Midbrain (tissue), 1 donor: ENCODE measurements at regions not wholly inside any gene's neighbourhood (a gene's known extent, or its start where the extent isn't known, plus 50 kb on each side); places are given as distances from the start of the nearest gene placed in this dataset.

ENCODE experiments used
- DNase-seq: peaks from one replicate; lab custom pipeline; 2025; lab: John Stamatoyannopoulos, UW

DNA sequence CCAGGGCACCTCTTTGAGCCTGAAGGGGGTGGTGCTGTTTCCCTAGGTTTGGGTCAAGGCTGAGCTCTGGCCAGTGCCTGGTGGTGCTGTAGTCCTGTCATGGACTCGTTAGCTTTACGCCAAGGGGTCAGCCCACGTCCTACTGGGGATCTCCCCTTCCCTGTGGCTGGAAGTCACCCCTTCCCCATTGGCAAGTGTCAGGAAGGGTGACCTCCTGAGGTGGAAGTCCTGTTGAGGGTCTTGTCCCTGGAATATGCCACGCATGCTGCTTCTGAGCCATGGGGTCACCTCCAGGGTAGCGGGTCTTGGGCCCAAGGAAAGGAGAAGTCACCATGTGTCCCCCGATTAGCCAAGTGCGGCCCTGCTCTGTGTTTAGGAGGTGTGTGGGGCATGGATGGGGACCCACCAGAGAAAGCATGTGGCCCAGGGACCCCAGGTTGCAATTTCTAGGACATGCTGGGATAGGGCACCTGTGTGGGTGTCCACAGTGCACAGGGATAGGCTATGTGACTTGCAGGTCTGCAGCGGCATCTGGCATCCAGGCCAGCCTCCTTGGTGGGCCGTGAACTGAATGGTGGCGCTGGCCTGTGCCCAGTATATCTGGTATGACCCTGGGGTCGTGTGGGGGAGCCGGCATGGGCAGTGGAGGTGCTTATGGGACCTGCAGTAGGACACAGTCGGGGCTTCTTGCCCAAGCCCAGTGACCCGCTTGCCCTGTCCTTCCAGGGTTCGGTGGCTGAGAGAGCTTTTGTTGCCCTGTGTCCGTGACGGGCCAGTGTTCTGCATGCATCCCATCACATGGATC lies 226.7 kb downstream of the SNRPN start:
- no peak for DNase-seq

DNA sequence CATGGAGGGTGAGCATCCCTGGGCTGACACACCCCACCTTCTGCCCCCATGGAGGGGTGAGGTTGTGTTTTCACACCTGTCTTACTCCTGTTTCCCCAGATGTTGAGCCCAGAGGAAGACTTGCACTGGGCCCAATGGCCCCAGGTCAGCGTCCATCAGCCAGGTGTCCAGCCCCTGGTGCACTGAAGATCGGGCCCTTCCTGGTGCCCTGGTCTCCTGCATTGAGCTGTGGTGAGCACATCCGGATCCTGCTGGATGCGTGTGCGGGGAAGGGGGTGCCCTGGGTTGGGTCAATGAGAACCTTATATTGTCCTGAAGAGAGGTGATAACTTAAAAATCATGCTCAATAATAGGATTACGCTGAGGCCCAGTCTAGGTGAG lies 227.3 kb downstream of the SNRPN start:
- no peak for DNase-seq

DNA sequence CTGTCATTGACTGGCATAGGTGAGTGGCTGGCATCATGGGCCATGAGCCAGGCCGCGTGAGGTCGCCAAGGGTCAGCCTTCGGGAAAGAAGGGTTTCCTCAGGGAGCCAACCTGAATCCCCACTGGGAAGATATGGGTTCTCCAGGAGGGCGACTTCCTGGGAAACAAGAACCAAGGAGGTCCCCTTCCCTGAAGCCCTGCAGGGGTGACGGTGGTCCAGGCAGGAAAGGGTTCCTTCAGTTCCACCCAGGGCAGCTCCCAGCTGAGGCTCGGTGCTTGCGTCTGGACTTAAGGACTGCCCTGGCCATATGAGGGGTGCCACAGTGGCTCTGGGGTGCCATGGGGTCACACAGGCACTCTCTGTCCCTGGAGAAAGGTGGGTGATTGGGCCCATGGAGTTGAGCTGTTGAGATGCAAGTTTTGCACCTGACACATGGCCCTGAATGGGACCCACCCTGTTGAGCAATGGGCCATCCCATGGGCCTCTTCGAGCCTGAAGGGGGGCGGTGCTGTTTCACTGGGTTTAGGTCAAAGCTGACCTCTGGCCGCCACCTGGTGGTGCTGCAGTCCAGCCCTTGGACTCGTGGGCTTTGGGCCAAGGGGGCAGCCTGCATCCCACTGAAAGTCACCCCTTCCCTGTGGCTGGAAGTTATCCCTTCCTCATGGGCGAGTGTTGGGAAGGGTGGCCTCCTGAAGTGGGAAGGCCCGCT lies 228.1 kb downstream of the SNRPN start:
- no peak for DNase-seq

DNA sequence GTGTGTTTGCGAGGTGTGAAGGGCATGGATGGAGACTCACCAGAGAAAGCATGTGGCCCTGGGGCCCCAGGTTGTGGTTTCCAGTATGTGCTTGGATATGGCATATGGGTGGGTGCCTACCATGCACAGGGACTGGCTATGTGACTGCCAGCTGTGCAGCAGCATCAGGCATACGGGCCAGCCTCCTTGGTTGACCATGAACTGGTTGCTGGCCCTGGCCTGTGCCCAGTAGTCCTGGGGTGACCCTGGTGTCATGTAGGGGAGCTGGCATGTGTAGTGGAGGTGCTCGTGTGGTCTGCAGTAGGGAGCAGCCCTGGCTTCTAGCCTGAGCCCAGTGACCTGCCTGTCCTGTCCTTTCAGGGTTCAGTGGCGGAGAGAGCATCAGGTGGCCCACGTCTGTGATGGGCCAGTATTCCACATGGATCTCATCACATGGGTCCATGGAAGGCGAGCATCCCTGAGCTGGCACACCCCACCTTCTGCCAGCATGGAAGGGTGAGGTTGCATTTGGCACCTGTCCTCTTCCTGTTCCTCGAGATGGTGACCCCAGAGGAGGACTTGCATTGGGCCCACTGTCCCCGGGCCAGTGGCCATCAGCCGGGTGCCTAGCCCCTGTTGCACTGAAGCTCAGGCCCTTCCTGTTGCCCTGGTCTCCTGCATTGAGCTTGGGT lies 228.9 kb downstream of the SNRPN start:
- DNase-seq = no peak

DNA sequence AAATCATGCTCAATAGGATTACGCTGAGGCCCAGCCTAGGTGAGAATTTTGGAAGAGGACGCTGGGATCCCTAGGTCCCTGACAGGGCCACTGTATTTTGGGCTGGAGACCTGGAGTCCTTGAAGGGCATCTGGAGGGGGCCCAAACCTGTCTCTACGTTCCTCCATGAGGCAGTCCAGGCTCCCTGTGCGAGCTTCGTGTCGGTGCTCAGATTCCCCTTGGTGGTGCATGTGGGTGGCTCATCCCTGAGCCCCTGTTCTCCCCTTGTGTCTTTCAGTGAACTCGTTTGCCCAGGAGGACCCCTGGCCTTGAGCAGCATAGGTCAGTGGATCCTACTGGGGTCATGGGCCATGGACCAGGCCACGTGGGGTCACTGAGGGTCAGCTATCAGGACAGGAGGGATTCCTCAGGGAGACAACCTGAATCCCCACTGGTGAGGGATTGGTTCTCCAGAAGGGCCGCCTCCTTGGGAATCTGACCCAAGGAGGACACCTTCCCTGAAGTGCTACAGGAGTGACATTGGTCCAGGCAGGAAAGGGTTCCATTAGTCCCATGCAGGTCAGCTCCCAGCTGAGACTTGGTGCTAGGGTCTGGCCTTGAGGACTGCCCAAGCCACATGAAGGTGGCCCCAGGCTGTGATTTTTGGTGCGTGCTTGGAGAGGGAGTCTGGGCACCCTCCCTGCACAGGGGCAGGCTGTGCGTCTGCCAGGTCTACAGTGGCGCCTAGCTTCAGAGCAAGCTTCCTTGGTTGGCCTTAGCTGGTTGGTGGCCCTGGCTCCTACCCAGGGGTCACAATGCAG lies 229.8 kb downstream of the SNRPN start:
- no peak for DNase-seq

DNA sequence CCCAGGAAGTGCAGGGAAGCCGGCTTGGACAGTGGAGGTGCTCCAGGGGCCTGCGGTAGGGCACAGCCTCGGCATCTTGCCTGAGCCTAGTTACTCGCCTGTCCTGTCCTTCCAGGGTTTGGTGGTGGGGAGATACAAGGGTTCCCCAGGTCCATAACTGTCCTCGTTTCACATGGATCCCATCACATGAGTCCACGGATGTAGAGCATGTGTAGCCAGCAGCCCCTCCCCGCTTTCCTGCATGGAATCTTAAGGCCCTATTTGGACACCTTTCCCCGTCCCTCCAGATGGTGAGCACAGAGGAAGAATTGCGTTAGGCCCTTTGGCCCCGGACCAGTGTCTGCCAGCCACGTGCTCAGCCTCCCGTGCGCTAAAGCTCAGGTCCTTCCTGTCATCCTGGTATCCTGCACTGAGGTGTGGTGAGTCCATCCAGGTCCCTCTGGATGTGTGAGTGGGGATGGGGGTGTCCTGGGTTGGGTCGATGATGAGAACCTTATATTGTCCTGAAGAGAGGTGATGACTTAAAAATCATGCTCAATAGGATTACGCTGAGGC lies 230.4 kb downstream of the SNRPN start:
- no peak for DNase-seq

DNA sequence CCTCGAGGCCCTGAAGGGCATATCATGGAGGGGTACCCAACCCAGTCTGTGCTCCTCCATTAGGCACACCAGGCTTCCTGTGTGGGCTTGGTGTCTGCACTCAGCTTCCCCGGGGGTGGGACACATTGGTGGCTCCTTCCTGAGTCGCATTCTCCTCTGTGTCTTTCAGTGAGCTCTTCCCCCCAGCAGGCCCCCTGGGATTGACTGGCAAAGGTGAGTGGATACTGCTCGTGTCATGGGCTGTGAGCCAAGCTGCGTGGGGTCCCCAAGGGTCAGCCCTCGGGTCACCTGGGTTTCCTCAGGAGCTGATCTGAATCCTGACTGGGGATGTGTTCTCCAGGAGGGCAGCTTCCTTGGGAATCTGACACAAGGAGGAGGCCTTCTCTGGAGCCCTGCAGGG lies 231.0 kb downstream of the SNRPN start:
- no peak for DNase-seq

DNA sequence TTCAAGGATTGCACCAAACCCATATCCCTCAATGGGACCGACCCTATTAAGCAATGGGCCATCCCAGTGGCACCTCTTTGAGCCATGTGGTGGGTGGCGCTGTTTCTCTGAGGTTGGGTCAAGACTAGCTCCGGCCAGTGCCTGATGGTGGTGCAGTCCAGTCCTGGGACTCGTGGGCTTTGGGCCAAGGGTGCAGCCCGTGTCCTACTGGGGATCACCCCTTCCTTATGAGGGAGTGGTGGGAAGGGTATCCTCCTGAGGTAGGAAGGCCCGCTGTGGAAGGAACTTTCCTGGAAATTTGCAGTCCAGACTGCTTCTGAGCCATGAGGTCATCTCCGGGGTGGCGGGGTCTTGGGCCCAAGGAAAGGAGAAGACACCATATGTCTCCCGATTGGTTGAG lies 231.6 kb downstream of the SNRPN start:
- no peak for DNase-seq

DNA sequence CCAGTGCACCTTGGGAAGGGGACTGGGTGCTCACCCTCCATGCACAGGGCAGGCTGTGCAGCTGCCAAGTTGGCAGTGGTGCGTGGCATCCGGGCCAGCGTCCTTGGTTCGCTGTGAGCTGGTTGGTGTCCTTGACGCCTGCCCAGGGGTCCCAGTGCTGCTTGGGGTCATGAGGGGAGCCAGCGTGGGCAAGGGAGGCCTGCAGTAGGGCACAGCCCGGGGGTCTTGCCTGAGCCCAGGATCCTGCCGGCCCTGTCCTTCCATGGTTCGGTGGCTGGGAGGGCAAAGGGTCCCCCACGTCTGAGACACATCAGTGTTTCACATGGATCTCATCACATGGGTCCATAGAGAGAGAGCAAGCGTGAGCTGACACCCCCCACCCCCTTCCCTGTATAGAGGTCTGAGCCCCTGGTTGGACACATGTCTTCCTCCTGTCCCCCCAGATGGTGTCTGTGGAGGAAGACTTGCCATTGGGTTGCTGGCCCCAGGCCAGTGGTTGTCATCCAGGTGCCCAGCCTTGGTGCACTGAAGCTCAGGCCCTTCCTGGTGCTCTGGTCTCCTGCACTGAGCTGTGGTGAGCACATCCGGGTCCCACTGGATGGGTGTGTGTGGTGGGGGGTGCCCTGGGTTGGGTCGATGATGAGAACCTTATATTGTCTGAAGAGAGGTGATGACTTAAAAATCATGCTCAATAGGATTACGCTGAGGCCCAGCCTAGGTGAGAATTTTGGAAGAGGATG lies 232.3 kb downstream of the SNRPN start:
- DNase-seq = no peak

DNA sequence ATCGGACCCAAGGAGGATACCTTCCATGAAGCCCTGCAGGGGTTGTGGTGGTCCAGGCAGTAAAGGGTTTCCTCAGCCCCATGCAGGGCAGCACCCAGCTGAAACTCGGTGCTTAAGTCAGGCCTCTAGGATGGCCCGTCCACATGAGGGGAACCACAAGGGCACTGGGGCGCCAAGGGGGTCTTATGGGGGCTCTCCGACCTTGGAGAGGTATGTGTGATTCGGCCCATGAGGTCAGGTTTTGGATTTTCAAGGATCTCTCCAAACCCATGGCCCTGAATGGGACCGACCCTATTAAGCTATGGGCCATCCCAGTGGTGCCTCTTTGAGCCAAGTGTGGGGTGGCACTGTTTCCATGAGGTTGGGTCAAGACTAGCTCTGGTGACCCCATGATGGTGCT lies 233.3 kb downstream of the SNRPN start:
- no peak for DNase-seq

DNA sequence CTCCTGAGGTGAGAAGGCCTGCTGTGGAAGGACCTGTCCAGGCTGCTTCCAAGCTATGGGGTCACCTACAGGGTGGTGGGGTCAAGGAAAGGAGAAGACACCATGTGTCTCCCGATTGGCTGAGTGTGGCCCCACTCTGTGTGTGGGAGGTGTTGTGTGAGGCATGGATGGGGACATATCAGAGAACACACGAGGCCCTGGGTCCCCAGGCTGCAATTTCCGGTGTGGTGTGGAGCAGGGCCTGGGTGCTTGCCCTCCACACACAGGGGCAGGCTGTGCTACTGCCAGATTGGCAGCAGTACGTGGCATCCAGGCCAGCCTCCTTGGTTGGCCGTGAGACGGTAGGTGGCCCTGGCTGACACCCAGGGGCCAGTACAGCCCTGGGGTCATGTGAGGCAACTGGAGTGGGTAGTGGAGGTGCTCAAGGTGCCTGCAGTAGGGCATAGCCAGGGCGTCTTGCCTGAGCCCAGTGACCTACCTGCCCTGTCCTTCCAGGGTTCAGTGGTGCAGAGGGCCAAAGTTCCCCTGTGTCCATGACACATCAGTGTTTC lies 233.8 kb downstream of the SNRPN start:
- no peak for DNase-seq

DNA sequence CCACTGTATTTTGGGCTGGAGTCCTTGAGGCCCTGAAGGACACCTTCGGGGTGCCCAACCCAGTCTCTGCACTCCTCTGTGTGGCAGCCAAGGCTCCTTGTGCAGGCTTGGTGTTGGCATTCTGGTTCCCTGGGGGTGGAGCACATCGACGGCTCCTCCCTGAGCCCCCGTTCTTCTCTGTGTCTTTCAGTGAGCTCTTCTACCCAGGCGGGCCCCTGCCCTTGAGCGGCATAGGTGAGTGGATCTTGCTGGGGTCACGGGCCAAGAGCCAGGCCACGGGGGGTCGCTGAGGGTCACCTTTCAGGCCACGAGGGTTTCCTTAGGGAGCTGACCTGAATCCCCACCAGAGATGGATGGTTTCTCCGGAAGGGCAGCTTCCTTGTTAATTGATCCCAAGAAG lies 234.8 kb downstream of the SNRPN start:
- DNase-seq = no peak

DNA sequence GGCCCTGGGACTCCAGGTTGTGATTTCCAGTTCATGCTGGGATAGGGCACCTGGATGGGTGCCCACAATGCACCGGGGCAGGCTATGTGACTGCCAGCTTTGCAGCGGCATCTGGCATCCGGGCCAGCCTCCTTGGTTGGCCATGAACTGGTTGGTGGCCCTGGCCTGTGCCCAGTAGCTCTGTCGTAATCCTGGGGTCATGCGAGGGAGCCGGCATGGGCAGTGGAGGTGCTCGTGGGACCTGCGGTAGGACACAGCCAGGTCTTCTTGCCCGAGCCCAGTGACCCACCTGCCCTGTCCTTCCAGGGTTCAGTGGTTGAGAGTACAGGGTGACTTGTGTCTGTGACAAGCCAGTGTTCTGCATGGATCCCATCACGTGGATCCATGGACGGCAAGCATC lies 237.9 kb downstream of the SNRPN start:
- DNase-seq = no peak

DNA sequence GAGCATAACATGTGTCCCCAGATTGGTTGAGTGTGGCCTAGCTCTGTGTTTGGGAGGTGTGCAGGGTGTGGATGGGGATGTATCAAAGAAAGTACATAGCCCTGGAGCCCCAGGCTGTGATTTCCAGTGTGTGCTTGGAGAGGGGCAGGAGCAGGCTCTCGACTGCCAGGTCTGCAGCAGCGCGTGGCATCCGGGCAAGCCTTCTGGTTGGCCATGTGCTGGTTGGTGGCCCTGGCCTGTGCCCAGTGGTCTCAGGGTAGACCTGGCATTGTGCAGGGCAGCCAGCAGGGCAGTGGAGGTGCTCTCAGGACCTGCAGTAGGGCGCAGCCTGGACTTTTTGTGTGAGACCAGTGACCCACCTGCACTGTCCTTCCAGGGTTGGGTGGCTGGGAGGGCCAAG lies 231.5 kb downstream of the UBE3A start:
- DNase-seq = no peak

DNA sequence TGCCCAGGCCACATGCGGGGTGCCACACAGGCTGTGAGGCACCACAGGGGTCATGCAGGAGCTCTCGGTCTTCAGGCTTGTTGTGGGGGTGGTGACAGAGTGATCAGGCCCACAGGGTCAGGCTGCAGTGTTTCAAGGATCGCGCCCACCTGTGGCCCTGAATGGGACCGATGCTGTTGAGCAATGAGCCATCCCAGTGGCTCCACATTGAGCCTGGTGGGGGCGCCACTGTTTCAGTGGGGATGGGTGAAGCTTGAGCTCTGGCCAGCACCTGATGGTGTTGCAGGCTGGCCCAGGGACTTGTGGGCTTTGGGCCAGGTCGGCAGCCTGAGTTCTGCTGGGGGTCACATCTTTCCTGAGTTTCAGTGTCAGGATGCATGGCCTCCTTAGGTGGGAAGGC lies 230.1 kb downstream of the UBE3A start:
- DNase-seq = no peak

DNA sequence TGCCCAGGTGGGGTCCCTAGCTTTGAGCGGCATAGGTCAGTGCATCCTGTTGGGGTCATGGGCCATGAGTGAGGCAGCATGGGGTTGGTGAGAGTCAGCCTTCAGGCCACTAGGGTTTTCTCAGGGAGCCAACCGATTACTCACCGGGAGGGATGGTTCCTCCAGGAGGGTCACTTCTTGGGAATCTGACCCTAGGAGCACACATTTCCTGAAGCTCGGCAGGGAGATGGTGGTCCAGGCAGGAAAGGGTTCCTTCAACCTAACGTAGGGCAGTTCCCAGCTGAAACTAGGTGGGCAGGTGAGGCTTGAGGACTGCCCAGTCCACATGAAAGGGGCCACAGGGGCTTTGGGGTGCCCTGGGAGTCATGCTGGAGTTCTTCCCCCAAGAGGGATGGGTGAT lies 218.0 kb downstream of the UBE3A start:
- DNase-seq = no peak

DNA sequence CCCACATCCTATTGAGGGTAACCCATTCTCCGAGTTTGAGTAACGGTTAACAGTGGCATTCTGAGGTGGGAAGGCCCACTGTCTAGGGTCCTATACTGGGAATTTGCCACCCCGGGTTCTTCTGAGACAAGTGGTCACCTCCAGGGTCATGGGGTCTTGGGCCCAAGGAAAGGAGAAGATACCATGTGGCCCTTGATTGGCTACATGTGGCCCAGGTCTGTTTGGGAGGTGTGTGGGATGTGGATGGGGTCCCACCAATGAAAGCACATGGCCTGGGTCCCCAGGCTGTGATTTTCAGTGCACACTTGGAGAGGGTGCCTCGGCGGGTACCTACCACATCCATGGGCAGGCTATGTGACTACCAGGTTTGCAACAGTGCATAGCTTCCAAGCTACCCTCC lies 214.4 kb downstream of the UBE3A start:
- DNase-seq = no peak

DNA sequence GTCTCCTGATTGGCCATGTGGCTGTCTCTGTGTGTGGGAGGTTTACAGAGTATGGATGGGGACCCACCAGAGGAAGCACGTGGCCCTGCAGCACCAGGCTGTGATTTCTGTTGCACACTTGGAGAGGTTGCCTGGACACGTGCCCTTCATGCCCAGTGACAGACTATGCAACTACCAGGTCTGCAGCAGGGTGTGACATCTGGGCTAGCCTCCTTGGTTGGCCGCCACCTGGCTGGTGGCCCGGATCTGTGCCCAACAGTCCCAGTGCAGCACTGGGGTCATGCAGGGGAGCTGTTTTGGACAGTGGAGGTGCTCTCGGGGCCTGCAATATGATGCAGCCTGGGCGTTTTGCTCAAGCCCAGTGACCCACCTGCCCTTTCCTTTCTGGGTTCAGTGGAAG lies 212.5 kb downstream of the UBE3A start:
- DNase-seq = no peak

DNA sequence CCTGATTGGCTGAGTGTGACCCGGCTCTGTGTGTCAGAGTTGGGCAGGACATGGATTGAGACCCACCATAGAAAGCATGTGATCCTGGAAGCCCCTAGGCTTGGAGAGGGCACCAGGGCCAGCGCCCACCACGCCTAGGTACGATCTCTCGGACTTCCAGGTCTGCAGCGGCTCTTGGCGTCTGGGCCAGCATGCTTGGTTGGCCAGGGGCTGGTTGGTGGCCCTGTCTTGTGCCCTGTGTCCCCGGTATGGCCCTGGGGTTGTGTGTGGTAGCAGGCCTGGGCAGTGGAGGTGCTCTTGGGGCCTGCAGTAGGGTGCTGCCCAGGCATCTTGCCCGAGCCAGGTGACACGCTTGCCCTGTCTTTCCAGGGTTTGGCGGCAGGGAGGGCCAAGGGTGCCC lies 210.6 kb downstream of the UBE3A start:
- DNase-seq = no peak

DNA sequence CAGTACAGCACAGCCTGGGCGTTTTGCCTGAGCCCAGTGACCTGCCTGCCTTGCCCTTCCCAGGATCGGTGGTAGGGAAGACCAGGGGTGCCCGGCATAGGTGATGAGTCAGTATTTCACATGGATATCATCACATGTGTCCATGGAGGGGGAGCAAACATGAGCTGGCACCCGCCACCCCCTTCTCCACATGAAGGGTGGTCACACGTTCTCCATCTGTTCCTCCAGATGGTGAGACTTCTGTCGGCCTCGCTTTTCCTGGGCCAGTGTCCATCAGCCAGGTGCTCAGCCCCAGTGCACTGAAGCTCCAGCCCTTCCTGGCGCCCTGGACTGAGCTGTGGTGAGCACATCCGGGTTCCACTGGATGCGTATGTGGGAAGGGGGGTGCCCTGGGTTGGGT lies 208.4 kb downstream of the UBE3A start:
- no peak for DNase-seq

DNA sequence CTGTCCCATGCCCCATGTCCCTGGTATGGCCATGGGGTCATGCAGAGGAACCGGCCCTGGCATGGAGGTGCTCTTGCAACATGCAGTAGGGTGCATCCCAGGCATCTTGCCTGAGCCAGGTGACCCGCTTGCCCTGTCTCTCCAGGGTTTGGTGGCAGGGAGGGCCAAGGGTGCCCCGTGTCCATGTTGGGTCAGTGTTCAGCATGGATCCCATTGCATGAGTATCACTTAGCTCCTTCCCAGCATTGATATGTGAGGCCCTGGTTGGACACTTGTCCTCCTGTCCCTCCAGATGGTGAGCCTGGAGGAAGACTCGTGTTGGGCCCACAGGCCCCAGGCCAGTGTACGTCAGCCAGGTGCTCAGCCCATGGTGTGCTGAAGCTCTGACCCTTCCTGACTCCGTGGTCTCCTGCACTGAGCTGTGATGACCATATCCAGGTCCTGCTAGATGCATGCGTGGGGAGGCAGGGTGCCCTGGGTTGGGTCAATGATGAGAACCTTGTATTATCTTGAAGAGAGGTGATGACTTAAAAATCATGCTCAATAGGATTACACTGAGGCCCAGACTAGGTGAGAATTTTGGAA lies 205.0 kb downstream of the UBE3A start:
- DNase-seq = no peak
